GM08714 (cell line): ENCODE measurements at regions not wholly inside any gene's neighbourhood (a gene's known extent, or its start where the extent isn't known, plus 50 kb on each side); places are given as distances from the start of the nearest gene placed in this dataset.

Experiments used
- H3K4me3 ChIP-seq: fragments of 200-500 bp; sonication (Bioruptor generic); 2 replicates; pipeline ENCODE4 v1.5.1; 2014; ENCODE audit warnings: mild to moderate bottlenecking, low read length, inconsistent platforms
- ZNF274 ChIP-seq: IDR thresholded peaks from 2 replicates; pipeline ENCODE4 v1.6.1; 2012; ENCODE audit warnings: mild to moderate bottlenecking, low read depth, low read length

GRCh38 chr4:181688872-181689271 is 554.3 kb upstream of the TENM3 start:
- TF ChIP-seq ZNF274, result no peak
- H3K4me3 ChIP-seq, result no peak overlapping the region

DNA sequence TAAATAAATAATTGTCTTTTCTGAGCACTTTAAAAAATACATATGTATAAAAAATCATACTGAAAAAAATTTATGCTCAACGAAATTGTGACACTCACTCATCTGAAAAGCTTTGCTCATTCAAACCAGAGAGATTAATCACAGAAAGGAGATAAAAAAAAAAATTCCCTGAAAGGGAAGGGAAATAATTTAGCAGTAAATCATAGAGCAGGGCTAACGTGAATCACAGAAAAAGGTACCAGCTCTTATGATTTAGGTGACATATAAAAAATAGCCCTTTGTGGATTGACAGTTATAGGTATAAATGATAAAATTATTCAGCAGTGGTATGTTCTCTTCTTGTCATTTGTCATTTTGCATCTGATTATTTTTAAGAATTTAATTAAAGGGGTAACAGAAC is 552.7 kb upstream of the TENM3 start:
- no peak overlapping the region for H3K4me3 ChIP-seq
- no peak for TF ChIP-seq ZNF274

DNA sequence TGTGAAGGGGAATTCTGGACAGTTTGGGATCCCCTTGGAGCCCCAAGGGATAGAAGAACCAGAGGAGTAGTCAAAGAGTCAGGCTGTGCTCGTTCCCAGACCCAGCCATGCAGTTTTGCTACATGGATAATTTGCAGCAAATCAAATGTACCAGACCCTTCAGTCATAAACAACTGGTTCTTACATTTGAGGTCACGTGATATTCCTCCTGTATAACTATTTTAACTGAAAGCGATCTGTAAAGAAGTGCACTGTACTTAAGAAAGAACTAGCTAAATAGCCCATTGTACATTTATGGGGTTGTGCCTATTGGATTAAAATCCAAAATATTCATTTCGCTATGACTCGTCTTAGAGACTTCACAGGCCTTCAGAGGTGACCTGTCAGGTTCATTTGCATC is 550.2 kb upstream of the TENM3 start:
- no peak overlapping the region for H3K4me3 ChIP-seq
- TF ChIP-seq ZNF274, result no peak

DNA sequence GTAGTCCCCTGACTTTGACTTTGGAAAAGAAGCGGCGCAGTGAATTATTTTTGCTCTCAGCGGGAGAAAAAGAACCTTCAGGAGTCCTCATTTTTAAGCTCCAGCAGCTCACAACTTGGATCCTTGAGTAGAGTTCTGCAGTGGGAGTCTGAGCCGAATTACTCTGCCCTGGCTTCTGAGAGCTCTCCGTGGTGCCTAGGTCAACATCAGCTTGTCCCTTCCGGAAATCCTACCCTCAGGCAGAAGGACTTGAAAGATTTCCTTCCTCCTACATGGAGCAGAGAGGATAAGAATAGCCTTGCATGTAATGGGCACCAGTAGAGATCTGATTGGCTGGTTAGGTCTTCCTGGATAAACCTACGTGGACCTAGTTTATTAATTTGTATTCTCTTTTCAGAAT is 549.7 kb upstream of the TENM3 start:
- no peak for TF ChIP-seq ZNF274
- no peak overlapping the region for H3K4me3 ChIP-seq

DNA sequence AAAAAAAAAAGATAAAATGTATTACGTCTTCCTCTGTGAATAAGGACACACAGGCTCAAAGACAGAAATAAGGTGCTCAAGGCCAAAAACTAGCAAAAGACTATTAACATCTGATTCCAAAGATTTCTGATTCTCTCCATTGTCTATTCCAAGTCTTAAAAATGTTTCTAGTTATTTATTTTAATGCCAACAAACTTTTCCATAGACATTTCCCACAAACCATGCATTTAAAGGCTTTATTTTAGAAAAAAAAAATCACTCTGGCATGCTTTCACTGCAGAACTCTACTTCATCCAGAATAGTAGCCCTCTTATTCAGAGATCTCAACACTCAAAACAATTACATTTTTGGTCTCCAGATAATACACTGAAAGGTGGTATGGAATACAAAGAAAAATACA is 545.0 kb upstream of the TENM3 start:
- H3K4me3 ChIP-seq, result no peak overlapping the region
- TF ChIP-seq ZNF274, result no peak

DNA sequence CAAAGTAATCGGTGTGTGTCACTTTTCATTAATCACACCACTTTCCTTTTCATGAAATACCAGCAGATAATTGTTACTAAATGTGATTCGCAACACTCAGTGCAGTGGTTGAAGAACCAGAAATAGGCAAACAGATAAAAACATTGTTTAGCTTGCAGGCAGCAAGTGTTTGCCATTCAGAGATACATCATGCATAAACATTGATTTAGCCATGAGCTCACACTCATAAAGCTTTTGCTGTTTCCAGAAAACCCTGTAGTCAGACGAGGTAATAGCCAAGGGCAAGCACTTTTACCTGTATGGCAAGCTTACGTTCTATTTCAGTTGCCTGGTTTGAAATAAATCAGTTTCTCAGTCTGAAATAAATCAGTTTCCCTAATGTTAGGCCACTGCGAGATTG is 542.0 kb upstream of the TENM3 start:
- TF ChIP-seq ZNF274, result no peak
- no peak overlapping the region for H3K4me3 ChIP-seq

DNA sequence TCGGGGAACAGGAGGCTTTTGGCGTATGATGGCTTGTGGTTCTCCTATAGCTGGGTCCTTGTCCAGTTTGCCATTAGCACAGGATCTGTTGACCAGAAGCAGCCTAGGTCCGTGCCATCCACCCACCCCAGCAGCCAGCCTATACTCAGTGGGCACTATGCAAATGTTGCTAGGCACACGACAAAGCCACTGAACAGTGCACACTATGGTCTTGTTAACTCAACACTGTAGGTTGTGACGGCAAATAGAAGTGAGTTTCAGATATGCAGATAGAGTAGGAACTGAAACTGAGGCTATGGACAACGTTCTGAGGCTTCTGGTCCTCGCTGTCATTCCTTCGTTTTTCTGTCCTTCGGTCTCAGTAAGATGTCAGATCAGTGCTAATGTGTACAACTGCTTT is 541.3 kb upstream of the TENM3 start:
- TF ChIP-seq ZNF274, result no peak
- no peak overlapping the region for H3K4me3 ChIP-seq

DNA sequence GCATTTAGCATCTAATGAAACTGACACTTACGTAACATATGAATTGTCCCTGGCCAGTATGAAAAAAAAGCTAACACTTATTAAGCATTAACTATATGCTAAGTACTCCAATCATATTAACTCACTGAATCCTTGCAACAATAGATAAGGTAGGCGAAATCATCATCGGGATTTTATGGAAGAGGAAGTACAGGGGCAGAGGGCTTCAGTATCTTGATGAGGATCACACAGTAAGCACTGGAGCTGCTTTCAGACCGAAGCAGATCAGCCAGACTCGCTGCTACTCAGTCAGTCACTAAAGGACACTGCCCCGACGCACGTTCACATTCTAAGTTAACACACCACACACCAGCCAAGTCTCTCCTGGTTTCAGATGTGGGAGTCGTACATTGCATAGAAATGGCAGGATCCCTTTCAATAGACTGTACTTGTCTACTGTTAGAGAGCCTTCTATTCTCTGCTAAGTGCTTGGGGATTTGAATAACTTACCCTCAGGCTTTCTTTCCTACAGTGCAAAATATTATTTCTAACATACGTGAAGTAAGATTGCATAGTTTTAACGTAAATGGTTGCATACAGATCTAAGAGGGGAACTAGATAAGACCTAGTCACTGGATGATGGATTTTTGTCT is 540.2 kb upstream of the TENM3 start:
- TF ChIP-seq ZNF274, result no peak

DNA sequence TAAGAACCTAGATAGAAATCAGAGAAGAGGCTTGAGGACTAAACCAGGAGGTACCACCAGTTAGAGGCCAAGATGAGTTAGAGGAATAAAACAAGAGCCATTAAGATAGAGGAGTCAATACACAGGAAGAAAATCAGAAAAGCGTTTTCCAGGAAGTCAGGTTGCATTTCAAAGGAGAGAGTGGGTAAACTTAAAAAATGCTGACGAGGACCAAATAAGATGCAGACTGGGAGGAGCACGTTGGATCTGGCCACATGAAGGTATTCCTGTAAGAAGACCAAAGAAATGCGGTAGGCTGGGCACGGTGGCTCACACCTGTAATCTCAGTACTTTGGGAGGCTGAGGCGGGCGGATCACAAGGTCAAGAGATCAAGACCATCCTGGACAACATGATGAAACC is 533.1 kb upstream of the TENM3 start:
- TF ChIP-seq ZNF274, result no peak
- H3K4me3 ChIP-seq, result no peak overlapping the region

More for the DNA sequence above, 540.2 kb upstream of the TENM3 start:
- H3K4me3 ChIP-seq, result no peak overlapping the region

DNA sequence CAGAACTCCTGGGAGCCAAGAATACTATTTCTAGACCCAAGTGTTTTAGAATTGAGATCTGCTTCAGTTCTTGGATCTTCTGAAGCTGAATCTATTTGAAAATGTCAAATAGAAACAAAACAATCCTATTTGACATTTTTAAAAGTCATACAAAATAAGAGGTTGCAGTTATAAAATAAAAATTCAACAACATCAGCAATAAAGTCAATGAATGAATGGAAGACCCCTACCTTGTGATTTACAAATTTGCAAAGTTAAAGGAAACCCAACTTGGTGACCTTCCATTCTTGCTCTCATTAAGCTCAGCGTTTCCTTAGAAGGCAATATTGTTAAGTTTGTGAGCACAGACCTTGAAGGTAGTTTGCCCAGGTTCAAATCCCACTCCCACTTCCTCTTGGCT is 531.8 kb upstream of the TENM3 start:
- no peak for TF ChIP-seq ZNF274
- no peak overlapping the region for H3K4me3 ChIP-seq

- no peak for TF ChIP-seq ZNF274
- H3K4me3 ChIP-seq, result no peak overlapping the region
These were observed 514.8 kb upstream of the TENM3 start for GRCh38 chr4:181728305-181728966.

GRCh38 chr4:181731900-181732299 is 511.3 kb upstream of the TENM3 start:
- TF ChIP-seq ZNF274, result no peak
- H3K4me3 ChIP-seq, result no peak overlapping the region

GRCh38 chr4:181737744-181738143 is 505.5 kb upstream of the TENM3 start:
- TF ChIP-seq ZNF274, result no peak
- H3K4me3 ChIP-seq, result no peak overlapping the region

- no peak overlapping the region for H3K4me3 ChIP-seq
- no peak for TF ChIP-seq ZNF274
These were observed 504.2 kb upstream of the TENM3 start for GRCh38 chr4:181739031-181739430.

- H3K4me3 ChIP-seq, result no peak overlapping the region
- no peak for TF ChIP-seq ZNF274
These were observed 501.7 kb upstream of the TENM3 start for GRCh38 chr4:181741513-181741912.
